GM12873 (cell line): ENCODE measurements at regions not wholly inside any gene's neighbourhood (a gene's known extent, or its start where the extent isn't known, plus 50 kb on each side); places are given as distances from the start of the nearest gene placed in this dataset.

Experiments used
- TF ChIP-seq, protein P1 (sequence below): IDR thresholded peaks from 2 replicates; pipeline ENCODE4 v1.5.1; 2012; ENCODE audit warnings: low read depth, mild to moderate bottlenecking, moderate library complexity, low read length, control low read depth; ENCODE audit not compliant: insufficient read depth; ENCODE audit errors: missing control alignments

DNA sequence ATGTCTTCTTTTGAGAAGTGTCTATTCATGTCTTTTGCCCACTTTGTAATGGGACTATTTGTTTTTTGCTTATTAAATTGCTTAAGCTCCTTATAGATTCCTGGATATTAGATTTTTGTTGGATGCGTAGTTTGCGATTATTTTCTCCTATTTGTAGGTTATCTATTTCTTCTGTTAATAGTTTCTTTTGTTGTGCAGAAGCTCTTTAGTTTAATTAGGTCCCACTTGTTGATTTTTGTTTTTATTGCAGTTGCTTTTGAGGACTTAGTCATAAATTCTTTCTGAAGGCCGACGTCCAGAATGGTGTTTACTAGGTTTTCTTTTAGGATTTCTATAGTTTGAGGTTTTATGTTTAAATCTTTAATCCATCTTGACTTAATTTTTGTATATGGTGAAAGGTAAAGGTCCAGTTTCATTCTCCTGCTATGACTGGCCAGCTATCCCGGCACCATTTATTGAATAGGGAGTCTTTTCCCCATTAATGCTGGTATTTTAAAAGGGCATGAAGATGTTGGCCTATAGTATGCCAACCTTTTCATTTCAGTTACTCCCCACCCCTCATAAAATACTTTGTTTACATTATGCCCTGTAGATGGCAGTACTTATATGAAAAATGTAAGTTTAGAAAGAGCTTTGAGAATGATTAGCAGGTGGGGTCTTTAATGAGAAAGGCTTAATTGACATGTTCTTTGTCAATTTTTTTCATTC is 62.9 kb upstream of the PSMA6 start:
- TF ChIP-seq, protein P1, sequence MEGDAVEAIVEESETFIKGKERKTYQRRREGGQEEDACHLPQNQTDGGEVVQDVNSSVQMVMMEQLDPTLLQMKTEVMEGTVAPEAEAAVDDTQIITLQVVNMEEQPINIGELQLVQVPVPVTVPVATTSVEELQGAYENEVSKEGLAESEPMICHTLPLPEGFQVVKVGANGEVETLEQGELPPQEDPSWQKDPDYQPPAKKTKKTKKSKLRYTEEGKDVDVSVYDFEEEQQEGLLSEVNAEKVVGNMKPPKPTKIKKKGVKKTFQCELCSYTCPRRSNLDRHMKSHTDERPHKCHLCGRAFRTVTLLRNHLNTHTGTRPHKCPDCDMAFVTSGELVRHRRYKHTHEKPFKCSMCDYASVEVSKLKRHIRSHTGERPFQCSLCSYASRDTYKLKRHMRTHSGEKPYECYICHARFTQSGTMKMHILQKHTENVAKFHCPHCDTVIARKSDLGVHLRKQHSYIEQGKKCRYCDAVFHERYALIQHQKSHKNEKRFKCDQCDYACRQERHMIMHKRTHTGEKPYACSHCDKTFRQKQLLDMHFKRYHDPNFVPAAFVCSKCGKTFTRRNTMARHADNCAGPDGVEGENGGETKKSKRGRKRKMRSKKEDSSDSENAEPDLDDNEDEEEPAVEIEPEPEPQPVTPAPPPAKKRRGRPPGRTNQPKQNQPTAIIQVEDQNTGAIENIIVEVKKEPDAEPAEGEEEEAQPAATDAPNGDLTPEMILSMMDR: peak; percentile 38

DNA sequence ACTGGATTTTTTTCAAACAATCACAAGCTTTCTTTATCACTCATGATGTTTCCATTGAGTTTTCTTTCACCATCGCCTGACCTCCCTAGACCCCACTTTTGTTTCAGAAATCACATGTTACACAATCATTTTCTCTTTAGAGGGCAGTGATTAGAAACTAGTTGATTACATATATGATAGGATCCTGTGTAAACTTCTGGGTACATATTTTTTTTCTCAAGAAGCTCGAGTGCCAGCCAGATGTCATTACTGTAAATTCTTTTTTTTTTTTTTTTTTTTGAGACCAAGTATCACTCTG is 62.4 kb upstream of the PSMA6 start:
- TF ChIP-seq, protein P1: no peak

DNA sequence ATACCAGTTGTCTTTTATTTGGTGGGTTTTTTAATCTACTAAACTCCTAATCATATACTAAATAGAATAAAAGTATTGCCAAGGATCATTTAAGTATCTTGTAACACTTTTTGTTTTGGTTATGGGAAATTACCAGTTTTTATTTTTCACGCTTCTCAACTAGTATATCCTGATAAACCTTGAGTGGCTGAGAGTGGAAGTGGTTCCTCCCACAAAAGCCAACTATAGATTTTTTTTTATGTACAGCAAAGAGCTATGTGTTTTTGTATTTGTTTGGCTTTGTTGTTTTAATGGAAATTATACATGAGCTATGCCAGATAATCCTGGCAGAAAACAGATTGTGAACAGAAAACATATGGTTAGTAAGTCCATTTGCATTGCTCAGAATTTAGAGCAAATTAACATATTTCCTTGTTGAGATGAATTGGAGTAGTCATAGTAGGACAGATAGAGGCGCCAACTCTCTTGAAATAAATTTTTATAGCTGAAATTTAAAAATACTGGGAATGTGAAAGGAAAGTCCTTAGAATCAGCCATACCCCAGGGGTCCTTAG is 60.9 kb upstream of the PSMA6 start:
- TF ChIP-seq, protein P1: no peak

DNA sequence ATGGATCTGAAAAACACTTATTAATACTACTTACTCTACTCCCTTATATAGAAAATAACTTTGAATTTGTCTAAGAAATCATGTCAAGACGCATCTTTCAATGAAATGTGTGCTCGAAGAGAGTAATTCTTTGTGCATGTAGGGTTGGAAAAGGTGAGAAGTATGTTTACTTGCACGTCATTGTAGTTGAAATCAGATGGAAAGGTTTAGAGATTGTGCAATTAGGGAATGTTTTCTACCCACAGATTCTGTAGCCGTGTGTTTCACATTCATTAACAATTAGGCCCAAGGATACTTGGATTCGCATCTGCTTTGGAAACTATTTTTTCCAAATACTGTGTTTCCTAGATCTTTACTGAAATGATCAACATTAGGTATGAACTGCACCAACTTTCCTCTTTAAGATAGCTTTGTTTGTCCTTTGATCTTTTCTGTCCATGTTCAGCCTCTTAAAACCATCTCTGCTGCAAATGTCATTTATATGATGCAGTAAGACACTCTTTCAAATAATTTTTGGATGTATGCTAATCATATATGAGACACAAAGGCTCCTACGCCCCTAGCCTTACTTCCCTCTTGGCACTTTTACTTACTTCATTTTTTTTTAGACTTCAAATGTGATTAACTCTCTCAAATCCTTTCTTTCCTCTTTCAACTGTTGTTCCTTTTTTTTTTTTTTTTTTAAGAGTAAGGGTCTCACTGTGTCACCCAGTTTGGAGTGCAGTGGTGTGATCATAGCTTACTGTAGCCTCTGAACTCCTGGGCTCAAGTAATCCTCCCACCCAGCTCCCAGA is 58.0 kb upstream of the PSMA6 start:
- TF ChIP-seq, protein P1: no peak

DNA sequence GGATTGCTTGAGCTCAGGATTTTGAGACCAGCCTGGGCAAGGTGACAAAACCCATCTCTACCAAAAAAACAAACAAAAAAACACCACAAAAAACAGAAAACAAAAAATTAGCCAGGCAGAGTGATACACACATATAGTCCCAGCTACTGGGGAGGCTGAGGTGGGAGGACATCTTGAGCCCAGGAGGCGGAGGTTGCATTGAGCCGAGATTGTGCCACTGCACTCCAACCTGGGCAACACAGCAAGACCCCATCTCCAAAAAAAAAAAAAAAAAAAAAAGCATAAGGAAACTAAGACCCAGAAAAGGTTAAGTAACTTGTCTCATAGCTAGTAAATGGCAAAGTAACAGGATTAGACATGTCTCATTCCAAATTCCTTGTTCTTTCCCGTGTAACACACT is 56.3 kb upstream of the PSMA6 start:
- TF ChIP-seq, protein P1: no peak

DNA sequence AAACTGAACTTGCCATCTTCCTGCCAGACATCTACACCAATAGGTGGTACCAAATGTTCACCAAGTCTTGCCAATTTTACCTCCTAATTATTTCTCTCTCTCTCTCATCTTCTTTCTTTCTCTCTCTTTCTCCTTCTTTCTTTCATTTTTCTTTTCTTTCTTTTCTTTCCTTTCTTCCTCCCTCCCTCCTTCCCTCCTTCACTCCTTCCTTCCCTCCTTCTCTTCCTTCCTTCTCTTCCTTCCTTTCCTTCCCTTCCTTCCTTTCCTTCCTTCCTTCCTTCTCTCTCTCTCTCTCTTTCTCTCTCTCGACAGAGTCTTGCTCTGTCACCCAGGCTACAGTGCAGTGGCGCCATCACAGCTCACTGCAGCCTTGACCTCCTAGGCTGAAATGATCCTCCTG is 55.4 kb upstream of the PSMA6 start:
- TF ChIP-seq, protein P1: no peak

DNA sequence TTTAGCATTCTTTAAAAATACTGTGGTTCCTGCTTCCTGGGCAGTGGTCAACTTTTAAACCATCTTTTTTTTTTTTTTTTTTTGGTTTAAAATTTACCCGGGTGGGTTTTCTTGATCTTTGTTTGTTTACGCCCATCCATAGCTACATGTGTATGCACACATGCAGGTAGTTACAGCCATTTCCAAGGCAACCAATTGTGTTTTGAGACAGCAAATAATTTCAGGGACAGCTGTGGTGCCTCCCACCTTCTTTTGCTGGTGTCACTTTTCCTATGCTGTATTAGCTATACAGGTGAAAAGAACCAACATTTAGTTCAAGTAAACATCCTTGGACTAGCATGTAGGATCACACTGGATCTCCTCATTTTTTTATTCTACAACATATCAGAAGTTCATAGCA is 52.0 kb upstream of the PSMA6 start:
- TF ChIP-seq, protein P1: no peak
